GM10847 (cell line): ENCODE measurements at regions not wholly inside any gene's neighbourhood (a gene's known extent, or its start where the extent isn't known, plus 50 kb on each side); places are given as distances from the start of the nearest gene placed in this dataset.

ENCODE experiments used
- POLR2A ChIP-seq: IDR thresholded peaks from 2 replicates; pipeline ENCODE4 v1.6.1; 2011; ENCODE audit not compliant: insufficient read length; ENCODE audit errors: extremely low read depth

DNA sequence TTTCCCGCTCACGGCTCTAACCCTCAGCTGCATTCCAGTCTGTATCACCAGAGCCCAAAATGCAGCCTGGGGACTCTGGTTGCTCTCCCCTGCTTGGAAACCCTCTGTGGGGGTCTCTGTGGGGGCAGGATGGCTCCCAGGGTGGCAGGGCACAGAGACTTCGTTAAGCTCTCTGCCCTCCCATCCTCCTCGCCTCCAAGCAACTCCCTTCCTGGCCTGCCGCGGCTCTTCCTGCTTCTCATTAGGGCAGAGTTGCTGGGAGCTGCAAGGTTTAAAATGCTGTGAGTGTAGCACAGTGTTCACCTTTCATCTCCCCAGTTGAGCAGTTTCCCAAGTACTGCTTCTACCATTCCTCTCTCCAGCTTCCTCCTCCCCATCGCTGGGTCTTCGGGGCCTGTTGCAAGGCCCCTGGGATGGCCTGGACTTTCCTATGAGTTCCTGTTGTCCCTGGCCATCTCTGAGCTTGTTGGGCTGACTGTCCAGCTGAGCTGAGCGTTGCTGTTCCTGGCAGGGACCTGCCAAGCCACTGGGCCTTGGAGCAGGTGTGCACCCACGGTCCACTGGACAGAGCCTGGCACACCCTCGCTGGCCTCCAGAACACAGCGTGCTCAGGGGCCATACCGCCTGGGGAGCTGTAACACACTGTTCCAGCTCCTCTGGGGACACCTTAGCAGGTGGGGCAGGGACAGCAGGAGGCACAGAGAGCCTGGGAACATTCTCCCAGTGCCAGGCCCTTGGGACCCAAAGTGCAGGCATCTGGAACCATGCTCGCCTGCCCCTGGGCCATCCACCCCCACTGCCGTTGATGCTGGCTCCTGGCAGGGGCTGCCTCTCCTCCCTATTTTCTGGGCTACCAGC lies 188.4 kb downstream of the C9orf50 start:
- no peak for TF ChIP-seq POLR2A

DNA sequence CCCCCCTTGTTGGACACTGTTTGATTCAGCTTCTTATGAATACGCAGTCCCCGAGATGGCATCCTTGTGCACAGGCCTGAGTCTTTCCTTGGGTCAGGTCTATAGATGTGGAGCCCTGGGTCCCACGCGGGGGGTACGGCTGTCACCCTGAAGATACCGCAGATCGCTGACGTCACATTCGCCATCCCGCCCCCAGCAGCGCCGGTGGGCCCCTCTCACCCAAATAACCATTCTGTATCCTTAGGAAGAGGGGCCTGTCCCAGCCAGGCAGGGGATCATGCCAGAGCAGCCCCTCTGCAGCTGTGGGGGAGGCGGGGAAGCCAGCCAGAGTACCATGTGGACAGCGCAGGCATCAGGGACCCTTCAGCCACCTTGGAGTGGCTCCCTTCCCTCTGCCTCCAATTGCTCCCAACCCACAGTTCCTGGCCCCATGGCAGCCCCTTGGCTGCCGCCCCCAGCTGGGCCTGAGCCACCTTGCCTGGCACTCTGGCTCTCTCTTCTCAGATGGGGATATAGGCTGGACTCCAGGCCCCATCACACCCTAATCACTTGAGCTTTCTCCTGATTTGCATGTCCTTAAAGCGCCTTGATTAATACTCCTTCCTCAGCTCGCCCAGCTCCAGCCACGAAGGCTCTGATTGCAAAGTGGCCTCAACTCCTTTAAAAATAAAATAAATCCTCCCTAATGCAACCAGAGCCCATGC lies 189.8 kb downstream of the C9orf50 start:
- no peak for TF ChIP-seq POLR2A

DNA sequence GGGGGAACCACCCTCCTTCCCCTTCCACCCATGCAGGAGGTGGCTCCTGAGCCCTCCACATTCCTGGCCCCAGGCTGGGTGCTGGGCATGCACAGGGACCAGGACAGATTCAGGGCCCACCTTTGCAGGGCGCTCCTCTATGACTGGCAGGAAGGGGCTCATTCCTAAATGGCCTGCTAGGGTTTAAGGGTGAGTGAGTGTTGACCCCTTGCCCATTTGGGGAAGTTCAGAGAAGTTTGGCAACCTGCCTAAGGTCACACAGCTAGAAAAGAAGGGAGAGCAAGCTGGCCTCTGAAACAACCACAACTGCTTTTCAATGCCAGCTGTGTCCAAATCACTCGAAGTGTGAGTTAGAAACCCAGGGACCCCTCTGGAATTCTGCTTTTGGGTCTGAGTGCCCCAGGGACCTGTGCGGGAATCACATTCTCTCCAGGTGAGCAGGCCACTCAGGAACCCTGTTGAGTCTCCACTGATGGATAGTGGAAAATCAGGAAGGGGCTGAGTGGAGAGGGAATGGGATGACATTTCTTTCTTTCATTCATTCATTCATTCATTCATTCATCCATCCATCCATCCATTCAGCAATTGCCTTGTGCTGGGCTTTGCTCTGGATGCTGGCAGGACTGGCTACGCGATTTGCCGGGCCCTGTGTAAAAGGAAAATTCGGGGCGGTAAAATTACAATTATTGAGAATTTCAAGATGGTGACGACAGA lies 191.9 kb downstream of the C9orf50 start:
- no peak for TF ChIP-seq POLR2A

DNA sequence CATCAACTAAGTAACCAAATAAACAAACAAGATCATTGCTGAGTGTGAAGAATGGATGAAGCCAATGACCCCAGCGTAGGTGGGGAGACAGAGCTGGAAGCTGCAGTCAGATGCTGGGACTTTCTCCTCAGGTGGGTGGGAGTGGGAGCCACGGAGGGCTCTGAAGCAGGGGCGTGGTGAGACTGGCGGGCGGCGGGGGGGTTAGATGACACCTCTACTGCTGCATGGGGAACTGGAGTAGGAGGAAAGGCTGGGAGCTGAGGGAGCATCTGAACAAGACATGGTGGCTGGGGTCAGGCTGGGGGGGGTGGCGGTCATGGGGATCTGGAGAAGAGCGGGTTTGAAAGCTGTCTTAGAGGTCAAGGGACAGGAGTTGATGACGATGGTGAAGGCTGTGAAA lies 193.8 kb downstream of the C9orf50 start:
- TF ChIP-seq POLR2A: no peak

- no peak for TF ChIP-seq POLR2A
Observed at GRCh38 chr9:129423216-129423615, 197.7 kb downstream of the C9orf50 start.

GRCh38 chr9:129422843-129423192 lies 198.1 kb downstream of the C9orf50 start:
- TF ChIP-seq POLR2A: no peak

DNA sequence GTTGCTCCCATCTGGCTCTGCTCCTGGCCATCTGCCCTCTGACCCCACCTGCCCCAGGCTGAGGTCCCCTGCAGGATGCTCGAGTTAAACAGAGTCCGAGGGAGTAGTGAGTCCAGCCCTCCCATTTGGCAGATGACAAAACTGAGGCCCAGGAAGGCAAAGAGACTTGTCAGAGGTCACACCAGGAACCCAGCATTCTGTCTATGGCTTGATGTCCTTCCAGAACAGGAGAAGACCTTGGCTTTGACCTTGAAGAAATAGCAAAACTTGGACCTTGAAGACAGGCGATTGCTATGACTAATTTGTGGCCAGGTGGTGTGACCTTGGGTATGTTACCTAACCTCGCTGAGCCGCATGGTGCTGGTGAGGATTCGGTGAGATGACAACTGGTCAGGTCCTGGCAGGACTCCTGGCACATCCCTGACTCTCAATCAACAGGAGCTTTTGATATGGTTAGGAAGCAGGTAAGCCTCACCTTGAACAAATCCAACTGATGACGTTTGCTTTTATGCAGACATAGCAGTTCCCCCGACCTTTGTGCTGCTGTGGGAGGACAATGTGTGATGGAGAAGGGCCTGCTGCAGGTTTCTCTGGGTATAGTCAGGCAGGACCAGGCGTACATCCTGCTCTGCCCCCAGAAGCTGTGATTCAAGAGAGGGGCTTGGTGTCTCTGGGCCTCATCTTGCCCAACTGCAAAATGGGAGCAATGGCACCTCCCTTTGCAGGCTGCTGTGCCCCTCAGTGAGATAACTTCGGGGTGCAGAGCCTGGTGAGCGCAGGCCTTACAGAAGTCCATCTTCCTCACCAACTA lies 198.7 kb downstream of the C9orf50 start:
- no peak for TF ChIP-seq POLR2A

DNA sequence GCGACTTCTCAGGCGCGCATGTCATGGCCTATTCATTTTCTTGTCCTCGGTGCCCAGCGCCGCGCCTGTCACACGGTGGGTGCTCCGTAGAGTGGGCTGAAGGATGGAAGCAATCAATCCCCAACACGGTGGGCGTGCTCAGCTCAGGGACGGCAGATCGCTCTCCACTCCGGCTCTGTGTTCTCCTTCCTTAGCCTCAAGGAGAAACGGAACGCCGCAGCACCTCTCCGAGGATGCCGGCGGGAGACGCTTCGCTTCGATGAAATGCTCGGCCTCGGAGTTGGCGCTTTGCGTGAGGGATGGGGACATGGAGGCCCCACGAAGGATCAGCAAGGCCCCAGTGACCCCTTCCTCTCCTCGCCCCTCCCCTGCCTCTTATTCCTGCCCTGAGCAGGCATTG lies 199.5 kb downstream of the C9orf50 start:
- TF ChIP-seq POLR2A: no peak

- TF ChIP-seq POLR2A: no peak
Observed at GRCh38 chr9:129420721-129421120, 200.2 kb downstream of the C9orf50 start.

DNA sequence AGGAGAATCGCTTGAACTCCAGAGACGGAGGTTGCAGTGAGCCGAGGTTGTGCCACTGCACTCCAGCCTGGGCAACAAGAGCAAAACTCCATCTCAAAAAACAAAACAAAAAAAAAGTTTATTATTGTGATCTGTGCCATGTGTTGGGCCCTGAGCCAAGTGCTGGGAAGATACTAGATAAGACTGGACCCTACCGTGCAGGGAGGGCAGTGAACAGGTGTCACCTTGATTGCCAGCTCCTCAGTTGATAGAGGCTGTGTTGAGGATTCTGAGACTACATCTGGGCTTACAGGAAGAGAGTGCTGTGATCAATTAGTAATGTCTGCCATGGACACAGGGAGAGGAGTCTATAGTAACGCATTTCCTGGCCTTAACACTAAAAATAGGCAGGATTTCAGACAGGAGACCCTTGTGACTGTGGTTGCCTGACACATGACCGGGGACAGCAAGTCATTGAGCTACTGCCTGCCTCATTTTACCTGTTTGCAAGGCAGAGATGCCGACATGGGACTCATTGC lies 201.5 kb downstream of the C9orf50 start:
- TF ChIP-seq POLR2A: no peak

DNA sequence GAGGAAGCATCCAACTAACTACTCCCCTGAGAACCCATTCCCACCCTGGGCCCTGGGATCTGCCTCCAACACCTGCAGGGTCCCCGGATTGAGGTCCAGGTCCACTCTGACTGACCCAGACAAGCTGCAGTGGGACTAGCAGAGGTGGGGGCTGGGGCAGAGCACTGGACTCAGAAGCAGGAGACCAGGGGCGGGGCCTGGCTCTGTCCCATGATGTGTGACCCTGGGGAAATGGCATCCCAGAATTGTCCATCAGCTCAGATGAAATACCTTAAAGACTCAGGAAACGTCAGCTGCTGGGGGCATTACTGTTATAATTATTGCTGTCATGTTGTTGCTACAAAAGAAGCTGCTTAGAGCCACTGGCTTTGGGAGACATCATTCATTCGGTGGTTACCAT lies 202.4 kb downstream of the C9orf50 start:
- no peak for TF ChIP-seq POLR2A

DNA sequence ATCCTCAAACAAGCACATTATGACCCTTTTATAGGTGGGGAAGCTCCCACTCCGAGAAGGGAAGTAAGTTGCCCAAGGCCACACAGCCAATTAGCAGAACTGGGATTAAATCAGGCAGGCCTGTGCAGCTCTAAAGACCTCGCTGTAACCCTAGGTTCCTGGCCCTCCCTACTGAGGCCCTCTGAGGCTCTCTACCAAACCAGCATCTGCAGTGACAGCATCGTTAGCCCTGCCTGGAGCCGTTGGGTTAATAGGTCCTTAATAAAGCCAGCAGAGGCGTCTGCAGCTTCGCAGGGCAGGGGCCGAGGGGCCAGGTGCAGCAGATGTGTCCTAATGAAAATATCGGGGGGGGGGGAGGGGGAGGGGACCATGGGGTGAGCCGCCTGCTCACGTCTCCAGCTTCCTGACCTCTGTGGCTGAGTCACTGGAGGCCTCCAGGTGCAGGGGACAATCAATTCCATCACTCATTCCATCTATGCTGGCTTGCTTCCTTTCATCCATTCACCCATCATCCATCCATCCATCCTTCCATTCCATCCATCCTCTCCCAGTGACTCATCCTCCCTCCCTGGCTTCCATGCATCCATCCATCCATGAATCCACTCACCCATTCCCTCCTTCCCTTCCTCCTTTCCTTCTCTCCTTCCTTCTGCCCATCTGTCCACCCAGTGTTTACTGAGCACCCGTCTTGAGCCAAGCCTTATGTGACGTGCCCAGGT lies 203.9 kb downstream of the C9orf50 start:
- no peak for TF ChIP-seq POLR2A

DNA sequence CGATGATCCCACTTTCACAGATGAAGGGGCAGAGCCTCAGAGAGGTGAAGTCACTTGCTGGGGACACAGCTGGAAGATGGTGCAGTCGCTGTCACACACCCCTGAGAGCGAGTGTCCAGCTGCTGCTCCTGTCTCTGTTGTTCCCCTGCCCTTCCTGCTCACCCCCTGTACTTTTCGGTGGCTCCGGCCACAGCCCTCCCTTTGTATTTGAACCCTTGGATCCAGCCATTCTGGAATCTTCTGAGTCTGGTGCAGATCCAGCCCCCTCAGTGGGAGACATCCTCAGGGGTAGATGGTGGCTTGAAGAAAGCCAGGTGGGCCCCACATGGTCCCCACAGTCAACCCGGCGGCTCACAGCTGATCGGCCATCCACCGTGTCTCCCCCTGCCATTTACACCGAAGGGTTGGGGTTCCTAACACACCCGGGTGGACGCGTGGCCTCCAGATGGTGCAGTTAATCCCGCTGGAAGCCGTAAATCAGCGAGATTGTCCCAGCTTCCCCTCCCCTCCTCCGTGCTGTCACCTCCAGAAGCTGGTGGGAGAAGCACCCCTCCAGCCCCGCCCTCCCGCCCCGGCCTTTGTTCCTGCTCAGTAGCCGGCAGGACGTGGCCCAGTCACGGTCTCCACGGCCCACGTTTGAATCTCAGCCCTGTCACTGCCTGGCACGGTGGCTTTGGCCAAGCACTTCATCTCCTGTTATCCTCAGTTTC lies 204.8 kb downstream of the C9orf50 start:
- TF ChIP-seq POLR2A: no peak
